LNCAP (cell line): ENCODE measurements at regions not wholly inside any gene's neighbourhood (a gene's known extent, or its start where the extent isn't known, plus 50 kb on each side); places are given as distances from the start of the nearest gene placed in this dataset.

ENCODE experiments used
- TF ChIP-seq, protein P1 (sequence below): fragments of 450-650 bp; IDR thresholded peaks from 2 replicates; pipeline ENCODE4 v1.5.1; 2017; ENCODE audit warnings: mild to moderate bottlenecking

DNA sequence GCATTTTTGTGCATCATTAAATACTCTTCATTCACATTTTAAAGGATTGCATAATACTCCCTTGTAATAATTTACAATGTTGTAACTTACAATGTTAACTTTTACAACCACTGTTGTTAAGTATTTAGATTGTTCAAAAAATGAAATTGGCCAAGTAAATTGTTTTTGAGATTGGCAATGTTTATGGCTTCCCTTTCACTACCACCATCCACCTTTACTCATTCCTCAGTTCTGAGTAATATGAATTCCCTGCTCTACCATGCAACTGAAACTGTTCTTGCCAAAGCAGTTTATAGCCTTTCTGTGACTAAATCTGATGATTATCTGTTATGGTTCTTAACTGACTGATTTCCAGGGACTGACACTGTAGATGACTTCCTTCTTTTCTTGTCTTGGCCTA, 80.5 kb upstream of the TMEM106B start:
- TF ChIP-seq, protein P1, sequence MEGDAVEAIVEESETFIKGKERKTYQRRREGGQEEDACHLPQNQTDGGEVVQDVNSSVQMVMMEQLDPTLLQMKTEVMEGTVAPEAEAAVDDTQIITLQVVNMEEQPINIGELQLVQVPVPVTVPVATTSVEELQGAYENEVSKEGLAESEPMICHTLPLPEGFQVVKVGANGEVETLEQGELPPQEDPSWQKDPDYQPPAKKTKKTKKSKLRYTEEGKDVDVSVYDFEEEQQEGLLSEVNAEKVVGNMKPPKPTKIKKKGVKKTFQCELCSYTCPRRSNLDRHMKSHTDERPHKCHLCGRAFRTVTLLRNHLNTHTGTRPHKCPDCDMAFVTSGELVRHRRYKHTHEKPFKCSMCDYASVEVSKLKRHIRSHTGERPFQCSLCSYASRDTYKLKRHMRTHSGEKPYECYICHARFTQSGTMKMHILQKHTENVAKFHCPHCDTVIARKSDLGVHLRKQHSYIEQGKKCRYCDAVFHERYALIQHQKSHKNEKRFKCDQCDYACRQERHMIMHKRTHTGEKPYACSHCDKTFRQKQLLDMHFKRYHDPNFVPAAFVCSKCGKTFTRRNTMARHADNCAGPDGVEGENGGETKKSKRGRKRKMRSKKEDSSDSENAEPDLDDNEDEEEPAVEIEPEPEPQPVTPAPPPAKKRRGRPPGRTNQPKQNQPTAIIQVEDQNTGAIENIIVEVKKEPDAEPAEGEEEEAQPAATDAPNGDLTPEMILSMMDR = no peak

DNA sequence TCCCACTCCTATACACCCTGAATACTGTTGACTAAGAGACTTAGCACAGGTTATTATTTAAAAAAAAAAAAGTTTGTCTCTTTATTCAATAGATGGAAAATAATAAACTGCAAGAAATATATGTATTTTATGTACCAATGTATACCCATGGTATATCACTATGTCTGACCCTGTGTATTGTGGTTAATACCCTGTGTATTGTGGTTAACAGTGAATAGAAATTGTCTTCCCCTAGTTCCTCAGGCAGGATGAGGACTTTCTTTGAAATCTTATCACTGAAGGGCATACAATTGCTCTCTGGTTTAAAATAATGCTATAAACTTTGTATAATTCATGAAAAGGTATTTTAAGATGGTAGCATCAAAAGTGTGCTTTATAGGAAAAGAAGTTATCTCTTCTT, 80.0 kb upstream of the TMEM106B start:
- TF ChIP-seq, protein P1 = no peak

DNA sequence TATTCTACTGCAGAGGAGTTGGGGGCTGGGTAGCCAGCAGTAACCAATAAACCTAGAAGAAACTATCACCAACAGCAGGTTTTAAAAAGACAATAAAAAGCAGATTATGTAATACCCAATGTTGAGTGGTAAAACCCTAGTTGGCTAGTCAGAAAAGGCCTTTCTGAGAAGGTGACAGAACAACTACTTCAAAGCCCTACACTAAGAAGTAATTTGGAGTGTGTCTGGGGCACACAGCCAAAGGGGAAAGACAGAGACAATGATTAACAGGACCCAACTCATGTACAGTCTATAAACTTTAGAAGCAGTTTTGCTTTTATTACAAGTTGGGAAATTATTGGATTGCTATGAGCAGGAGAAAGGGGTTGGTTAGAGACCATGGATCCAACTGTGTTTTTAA, 77.2 kb upstream of the TMEM106B start:
- TF ChIP-seq, protein P1 = no peak

DNA sequence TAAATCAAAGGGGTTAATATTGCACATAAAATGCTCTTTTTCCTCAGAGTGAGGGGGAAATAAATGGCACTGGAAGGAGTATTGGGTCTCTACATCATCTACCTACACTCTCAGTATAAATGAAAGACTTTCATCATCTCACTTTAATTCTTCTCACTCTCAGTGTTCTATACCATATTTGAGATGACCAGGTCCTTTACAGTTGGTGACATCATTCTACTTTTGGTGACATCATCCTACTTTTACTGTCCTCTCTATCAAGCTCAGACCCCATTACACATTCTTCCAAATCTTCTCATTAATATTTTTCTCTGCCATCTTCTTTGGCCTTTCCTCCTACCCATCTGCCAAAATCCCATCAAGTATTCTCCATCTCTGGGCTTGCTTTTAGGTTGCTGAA, 74.6 kb upstream of the TMEM106B start:
- TF ChIP-seq, protein P1 = no peak

DNA sequence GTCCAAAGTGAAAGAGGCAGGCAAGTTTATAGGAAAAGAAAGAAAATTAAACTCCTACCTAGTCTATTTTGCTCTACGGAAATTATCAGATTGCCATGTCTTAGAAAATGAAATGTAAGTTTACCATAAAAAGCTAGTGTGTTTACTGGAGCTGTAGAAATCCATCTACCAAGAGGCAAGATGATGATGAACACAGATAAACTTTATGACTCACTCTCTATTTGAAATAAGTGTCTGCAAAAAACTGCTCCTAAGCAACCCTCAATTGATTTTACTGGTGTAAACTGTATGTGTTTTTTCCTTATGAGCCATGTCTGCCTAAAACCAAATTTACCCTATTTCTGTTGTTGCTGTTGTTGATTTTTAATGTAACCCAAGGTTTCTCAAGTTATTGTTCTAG, 73.8 kb upstream of the TMEM106B start:
- TF ChIP-seq, protein P1 = no peak

DNA sequence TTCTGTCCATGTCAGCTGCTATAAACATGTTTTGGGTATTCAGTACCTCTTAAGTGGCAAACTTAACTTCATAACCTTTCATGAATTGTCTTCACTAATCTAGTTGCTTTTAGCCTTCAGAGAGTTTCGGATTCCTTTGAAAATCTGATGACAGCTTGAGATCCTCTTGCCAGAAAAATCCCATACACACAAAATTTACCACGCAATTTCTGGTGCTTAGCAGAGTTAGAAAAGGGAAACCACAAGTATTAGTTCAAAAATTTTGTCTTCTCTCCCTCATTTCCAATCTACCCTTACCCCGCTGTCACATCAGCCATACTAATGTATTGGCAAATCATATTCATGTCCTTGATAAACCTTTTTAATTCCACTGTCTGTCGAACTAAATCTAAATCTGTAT, 72.7 kb upstream of the TMEM106B start:
- TF ChIP-seq, protein P1 = no peak

DNA sequence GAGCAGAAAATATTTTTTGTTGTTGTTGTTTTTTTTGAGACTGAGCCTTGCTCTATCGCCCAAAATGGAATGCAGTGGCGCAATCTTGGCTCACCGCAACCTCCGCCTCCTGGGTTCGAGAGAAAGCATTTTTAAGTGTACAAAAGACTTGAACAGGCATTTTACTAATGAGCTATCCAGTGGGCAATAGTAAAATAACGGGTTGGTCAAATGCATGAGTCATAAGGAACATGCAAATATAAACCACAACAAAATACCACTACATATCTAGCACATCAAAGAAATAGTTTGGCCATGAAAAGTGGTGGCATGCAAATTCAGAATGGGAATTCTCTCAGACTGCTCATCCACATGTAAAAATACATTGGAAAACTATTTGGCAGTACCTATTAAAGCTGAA, 71.7 kb upstream of the TMEM106B start:
- TF ChIP-seq, protein P1 = no peak

DNA sequence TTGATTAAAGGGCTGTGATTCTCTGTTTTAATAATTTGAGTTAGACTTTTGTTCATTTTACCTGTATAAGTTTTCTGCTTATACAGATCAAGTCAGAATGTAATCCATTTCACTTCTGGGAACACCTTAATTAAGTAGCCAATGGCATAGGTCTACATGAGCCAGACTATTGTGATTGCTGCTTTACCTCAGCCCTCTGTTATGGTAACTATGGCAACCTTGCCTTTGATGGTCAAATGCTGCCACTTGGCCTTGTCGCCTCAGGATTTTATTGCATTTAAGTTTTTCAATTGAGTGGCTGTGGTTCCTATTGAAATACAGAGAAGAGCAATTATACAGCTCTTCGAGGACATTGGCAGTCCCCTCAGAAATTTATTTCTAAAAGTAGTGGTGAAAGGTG, 64.3 kb upstream of the TMEM106B start:
- TF ChIP-seq, protein P1 = no peak
